HG03520 (cell line): ENCODE measurements at regions not wholly inside any gene's neighbourhood (a gene's known extent, or its start where the extent isn't known, plus 50 kb on each side); places are given as distances from the start of the nearest gene placed in this dataset.

Source experiments
- ATAC-seq: cut with Tn5 transposase; IDR thresholded peaks from one replicate; pipeline ENCODE4 v1.9.1; 2021; ENCODE audit warnings: mild to moderate bottlenecking, moderate library complexity; ENCODE audit not compliant: unreplicated experiment

- ATAC-seq = no peak
Measured at GRCh38 chr2:128435576-128436478, 117.2 kb upstream of the HS6ST1 start.

DNA sequence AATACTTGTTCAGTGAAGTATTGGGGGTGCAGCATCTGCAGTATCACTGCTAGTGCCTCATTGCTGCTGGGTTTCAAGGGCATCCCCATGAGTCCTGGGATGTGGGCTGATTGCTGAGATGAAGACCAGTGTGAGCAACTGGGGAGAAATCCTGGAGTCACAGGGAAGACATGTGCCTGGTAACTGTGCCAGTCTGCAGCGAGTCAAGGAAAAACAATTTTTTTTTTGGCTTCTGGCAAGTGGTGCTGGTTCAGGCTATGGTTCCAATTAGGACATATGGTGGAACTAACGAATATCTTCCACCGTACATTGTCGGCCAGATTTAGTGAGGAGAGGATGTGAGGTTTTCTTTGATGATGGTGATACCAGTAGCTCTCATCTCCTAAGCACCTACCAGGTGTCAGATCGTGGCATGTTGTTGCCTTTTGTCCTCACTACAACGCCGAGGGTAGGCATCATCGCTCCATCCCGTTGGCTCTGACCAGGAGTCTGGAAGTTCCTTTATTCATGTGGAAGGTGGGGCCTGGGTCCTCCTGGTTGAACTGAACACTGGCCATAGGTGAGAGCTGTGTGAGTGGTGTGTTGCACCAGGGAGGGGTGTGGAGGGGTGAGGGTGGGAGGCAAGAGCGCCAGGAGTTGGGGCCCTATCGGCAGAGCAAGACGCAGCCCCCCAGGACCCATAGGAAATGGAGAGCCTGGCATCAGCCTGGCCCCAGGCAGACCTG, 118.0 kb upstream of the HS6ST1 start:
- no peak for ATAC-seq

DNA sequence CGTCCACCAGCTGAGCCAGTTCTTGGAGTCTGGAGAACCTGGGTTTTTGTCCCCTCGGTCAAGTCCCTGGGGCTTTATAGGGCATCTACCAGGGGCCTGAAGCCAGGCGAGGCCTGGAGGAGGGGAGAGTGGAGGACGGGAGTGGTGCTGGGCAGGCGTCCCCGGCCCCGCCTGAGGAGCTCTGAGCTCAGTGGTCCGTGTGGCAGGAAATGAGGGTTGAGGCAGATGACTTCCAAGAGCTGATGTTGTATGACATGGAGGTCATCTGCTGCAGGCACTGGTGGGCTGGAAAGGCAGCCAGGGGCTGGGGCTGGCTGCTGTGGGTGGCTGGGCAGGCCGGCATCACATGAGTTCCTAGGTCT, 118.5 kb upstream of the HS6ST1 start:
- no peak for ATAC-seq

DNA sequence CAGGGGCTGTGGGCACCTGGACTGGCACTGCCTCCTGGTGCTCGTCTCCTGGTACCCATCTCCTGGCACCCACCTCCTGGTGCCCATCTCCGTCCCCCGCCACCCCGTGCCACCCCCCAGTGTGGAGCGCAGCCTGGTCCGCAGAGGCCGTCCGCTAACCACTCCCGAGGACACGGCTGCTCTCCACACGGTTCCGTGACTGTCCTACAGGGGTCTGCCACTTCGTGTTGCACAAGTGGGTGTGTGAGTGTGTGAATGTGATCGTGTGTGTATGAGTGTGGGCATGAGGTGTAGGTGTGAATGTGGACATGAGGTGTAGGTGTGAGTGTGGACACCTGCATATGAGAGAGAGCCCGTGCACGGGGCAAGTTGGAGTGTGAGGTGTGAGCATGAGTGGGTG, 119.4 kb upstream of the HS6ST1 start:
- ATAC-seq = no peak

DNA sequence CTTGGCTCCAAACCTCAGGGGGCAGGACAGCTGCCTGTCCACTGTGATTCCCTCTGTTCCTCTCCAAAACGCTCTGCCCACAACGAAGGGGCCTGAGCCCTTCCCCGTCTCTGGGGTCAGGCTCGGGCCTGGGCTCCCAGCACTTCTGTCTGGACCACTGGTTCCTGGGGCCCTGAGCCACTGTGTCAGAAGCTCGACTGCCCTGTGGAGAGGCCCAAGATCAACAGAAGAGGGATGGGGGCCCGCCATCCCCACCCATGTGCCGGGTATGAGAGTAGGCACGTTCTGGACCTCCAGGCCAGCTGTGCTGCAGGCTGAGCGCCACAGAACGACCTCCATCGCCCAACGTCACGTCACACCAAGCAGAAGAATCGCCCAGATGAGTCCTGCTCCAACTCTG, 119.9 kb upstream of the HS6ST1 start:
- no peak for ATAC-seq

GRCh38 chr2:128439031-128439790, 120.5 kb upstream of the HS6ST1 start:
- ATAC-seq = no peak

DNA sequence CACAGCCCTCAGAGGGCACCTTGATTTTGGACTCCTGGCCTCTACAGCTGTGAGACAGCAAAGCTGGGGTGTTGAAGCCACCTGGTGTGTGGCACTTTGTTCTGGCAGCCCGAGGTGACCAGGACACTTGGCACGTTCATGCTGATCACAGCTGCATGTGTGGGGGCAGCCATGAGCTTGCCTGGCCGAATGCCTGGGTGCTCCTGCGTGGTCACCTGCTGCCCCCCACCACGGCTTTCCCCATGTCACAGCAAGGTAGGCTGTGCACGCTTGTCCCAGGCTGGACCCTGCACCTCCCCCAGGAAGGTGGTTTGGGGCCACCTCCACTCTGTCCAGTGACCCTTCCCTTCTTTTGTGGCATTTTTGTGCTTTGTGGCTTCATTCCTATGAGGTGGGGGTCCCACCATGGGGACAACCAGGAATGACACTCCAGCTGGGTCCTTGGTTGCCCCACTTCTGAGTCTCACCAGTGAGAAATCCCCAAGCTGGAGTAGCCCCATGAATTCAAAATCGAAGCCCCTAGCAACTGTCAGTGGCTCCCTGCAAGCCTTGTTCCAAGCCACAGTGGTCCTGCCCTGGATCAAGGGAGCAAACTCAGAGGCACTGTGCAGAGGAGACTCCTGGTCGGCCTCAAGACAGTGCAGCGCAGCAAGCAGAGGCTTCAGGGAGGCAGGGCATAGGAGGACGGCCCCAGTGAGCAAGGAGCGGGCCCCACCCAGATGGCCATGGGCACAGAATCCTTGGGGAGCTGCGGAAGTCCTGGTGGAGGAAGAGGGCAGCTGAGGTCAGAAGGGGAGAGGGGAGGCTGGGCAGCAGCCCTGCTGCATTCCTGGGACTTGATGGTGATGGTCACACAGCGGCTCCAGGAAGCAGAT, 121.4 kb upstream of the HS6ST1 start:
- no peak for ATAC-seq

GRCh38 chr2:128440666-128441340, 122.1 kb upstream of the HS6ST1 start:
- ATAC-seq = no peak

DNA sequence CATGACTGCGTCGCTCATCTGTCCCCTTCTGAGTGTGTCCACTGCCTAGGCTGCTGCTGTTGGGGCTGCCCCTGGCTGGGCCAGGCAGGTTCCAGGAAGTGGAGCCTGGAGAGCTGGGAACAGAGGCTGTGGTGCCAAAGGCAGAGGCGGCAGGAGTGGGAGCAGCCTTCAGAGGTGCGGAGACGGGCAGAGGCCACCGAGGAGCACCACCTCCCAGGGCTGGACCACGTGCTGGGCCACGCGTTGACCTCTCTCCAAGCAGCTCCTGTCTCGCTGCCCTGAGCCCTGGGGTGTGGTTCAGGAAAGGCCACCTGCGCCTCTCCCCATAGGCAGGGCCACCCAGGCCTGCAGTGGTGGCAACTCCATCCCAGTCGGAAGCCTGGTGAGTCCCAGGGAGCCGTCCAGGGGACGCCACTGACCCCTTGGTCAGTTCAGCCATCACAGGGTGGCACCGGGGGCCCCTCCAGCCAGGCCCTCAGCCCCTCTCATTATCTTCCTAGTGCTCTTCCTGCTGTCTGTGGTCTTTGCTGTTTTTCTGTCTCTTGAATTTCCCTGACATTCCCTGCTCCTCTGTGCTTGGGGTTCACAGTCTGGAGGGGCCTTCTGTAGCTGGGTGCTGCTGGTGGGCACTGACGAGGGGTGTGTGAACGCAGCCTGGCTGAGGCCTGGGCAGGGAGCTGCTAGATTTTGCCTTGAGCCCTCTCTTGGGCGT, 122.8 kb upstream of the HS6ST1 start:
- no peak for ATAC-seq

- no peak for ATAC-seq
Measured at GRCh38 chr2:128442053-128442751, 123.5 kb upstream of the HS6ST1 start.

DNA sequence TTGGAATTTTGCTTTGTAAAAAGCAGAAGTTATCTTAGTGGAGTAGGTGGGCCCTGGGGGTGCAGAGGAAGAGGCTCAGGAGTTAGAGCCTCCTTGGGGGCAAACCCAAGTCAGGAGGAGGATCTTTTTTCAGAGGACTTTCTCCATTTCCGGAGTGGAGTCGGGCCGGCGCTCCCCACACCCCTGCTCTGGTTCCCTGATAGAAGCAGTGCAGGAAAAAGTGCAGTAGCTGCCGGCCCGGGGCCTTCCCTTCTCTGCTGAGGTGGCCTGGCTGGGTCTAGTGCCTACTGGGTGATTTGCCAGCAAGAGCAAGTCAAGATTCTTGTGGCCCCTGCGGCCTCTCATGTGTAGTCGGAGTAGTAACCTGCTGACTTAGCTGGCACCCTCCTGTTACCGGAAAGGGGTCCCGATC, 124.2 kb upstream of the HS6ST1 start:
- ATAC-seq = no peak

DNA sequence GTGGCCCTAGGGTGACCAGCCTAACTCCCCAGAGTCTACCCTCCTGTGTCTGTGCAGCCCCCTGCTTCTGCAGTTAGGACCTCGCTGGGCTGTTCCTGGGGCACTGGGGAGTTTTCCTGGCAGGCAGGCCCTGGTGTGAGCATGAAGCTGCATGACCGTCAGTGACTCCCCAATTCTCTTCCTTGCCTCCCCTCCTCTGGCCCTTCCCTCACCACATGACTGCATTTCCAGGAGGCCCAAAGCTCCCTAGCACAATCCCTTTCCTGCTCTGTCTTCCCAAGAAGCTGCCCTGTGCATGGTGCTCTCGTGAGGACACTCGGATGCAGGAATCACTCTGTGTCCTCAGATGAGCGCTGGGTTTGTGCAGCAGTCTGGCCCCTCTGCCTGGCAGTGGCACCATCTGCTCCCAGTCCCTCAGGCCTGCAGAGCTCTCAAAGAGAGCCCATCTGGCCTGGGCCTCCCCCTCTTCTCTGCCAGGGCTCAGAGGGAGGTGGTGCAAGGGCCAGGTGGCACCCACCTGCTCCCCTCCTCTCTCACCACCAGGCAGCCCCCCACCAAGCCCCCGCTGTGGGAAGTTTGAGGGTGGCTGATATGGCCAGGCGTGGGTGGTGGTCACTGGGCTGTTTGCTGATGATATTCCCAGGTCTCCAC, 125.6 kb upstream of the HS6ST1 start:
- ATAC-seq = no peak

GRCh38 chr2:128444816-128445522, 126.3 kb upstream of the HS6ST1 start:
- no peak for ATAC-seq

DNA sequence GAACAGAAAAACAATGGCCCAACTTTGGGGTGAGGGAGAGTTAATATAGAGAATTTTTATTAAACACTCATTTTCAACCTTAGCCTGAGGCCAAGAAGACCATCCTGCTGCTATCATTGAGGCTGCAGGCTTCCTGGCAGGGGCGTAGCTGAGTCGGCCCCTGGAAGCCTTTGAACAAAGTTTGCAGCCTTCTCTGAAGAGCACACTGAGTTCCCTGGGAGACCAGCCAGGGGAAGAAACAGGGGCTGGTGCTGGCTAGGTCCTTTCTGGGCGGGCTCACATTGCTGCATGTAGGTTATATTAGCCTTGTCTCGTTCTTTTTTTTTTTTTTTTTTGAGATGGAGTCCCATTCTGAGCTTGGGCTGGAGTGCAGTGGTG, 126.8 kb upstream of the HS6ST1 start:
- no peak for ATAC-seq

DNA sequence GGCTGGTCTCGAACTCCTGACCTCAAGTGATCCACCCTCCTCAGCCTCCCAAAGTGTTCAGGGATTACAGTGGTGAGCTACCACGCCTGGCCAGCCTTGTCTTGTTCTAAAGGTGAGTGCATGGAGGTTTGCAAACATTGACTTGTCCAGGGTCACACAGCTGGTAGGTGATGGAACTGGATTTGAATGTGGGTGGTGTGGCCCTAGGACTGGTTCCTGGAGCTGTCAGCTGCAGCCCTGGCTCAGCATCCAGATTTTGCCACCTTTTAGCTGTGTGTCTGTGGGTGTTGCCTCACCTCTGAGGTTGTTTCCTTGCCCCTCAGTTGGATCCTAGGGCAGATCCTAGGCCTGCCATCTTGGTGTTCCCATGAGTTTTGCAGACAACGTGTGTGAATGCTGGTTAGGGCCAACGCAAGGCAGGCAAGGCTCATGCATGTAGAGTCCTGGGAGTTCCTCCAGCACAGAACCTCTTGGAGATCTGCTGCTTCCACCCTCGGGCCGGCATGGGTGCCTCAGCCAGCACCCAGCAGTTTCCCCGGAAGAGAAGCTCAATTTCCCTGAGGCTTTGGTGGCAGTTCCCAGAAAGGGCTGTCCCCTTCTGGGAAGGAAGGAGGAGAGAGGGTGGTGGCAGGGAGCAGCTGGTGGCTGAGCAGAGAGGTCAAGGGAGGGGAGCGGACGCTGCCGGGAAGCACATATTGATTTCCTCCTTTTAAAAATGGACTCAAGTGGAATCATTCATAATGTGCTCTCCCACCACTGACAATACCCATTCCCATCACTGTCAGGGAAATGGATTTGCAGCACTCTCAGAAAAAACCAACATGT, 127.6 kb upstream of the HS6ST1 start:
- no peak for ATAC-seq

DNA sequence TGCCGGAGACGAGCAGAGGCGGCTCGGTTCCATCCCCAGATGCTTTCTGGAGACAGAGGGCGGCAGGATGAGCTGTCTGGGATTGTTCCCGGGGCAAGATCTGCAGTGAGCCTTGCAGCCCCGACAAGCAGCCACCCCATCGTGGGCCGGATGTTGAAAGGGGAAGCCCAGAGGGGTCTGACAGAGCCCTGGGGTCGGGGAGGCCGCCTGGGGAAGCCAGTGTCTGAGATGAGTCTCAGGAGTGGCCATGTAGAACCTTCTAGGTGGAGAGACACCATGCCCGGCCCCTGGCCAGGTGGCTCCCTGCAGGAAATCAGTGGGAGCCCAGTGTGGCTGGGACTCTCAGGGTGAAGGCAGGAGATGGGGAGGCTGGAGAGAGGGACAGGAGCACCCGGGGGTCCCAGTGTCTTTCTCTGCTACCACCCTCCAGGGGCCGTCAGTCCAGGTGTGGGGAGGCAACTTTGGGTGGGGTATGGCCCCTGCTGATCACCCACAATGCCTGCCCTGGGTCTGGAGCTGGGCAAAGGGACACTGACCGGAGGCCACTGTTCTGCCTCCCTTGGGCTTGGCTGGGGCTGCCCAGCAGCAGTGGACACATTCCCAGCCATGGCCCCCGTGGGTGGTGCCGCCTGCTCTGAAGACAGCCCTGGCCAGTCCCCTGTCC, 128.3 kb upstream of the HS6ST1 start:
- ATAC-seq = no peak
